COR-L47 (cell line): ENCODE measurements at regions not wholly inside any gene's neighbourhood (a gene's known extent, or its start where the extent isn't known, plus 50 kb on each side); places are given as distances from the start of the nearest gene placed in this dataset.

Source experiments
- DNase-seq: peaks from one replicate; lab custom pipeline; 2025; lab: John Stamatoyannopoulos, UW

DNA sequence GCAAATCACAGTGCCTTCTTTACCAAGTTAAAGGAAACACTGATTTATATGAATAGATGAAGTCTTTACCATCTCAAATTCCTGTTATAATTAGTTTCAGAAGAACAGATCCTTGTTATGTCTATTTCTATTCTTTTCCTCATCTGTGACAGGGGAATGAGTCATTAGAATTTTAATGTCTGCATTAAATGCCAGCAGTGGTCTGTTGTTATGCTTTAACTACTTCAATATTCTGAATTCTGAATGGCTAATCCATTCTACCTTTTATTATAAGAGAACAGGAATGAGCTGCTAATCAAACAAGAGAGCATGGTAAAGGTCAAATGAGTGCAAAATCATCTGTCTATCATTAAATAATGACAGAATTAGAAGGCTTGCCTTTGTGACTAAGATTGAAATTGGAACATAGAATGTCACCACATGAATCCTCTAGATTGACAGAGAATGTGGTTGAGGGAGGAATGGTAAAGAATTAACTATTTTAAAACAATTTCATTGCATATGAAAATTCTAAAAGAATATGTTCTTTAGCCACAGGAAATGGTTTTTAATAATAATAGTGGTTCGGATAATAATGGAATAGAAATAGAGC is 935.5 kb downstream of the ADGRL3 start:
- no peak for DNase-seq

DNA sequence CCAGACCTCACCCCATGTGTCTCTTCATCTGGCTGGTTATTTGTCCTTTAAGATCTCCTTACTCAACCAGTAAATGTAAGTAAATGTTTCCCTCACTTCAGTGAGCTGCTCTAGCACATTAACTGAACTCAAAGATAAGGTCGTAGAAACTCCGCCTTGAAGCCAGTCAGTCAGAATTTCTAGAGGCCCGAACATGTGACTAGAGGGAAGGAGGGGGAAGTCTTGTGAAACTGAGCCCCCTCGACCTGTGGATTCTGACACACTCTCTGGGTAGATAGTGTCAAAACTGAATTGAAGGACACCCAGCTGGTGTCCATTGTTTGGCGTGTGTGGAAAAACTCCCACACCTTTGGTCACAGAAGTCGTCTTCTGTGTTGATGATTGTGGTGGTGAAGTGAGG is 933.9 kb downstream of the ADGRL3 start:
- no peak for DNase-seq

DNA sequence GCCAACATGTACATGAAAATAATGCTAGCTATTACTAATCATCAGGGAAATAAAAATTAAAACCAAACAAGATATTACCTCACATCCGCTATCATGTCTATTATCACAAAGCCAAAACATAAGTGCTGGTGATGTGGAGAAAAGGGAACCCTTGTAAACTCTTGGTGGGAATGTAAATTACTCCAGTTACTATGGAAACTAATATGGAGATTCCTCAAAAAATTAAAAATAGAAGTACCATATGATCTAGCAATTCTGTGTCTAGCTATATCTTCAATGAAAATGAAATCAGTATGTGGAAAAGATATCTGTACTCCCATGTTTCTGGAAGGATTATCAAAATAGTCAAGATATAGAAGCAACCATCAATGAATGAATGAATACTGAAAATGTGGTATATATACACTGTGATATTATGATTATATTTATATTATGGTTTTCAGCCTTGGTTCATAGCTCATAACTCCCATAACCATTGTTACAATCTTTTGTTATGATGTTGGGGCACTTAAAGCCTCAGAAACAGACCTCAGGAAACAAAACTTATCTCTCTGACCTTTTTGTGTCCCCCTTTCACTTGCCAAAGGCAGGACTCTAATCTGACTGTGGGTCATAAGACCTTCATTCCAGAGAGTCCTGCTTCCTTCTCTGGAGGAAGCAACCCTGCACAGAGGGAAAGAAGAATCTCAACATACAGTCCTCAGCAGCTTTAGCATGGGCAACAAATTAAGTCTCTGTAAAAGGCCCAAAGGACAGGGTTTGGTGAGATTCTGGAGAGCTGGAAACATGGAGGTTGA is 933.2 kb downstream of the ADGRL3 start:
- no peak for DNase-seq

DNA sequence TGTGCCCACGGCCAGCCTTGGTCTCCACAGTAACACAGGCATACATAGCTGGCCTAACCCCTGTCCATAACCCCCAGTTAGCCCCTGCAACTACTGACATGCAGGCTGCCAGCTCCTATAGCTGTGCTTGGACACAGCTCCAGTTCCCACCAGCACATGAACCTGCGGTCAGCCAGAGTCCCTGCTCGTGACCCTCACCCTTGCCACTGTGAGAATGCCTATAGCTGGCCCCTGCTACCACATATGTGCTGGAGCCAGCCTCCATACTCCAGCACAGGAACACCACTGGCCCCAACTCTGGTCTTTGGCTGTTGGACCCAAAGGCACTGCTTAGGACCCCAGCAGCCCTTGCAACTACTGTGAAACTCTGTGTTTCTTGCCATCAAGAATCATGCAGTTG is 930.9 kb downstream of the ADGRL3 start:
- DNase-seq, result no peak

DNA sequence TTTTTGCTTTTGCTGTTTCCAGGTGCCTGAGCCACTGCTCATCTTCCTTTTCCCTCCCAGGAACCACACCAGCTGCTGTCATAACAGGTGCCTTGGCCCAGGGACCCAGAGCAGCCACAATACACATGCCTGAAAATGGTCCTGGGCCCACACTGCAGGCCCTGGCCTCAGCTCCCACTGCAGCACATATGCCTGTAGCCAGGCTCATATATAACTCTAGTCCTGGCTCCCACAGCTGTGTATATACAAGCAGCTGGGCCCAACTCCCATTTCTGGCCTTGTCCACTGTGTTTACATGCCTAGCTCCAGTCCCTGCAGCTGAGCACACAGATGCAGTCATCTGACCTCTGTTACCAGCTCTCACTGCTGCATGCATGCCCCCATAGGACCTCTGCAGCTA is 930.5 kb downstream of the ADGRL3 start:
- DNase-seq, result peak; percentile 46

DNA sequence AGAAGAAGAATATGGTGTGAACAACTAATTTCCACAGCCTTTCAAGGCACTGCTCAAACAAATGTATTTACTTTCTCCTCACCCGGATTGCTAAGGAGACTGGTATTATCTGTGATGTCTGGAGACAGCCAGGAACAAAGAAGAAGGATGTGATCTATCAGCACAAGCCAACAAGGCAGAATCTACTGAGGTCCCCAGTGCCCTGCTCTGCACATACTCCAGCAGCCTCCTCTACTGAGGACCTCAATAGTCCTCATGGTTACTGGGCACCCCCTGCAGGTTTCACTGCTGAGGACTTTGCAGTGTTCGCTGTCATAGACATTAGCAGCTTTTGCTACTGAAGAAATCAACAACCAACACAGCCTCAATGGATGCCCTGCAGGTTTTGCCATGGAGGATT is 930.1 kb downstream of the ADGRL3 start:
- DNase-seq, result peak; percentile 11
